MM.1S (cell line): ENCODE measurements at regions not wholly inside any gene's neighbourhood (a gene's known extent, or its start where the extent isn't known, plus 50 kb on each side); places are given as distances from the start of the nearest gene placed in this dataset.

ENCODE experiments used
- DNase-seq: peaks from one replicate; pipeline ENCODE4 v3.0.0-alpha.2; 2015
- H2AFZ ChIP-seq: fragments of 300-600 bp; sonication (generic); 2 replicates; pipeline ENCODE4 v1.6.0; 2016; ENCODE audit warnings: antibody characterized with exemption, low read length
- H3F3A ChIP-seq: fragments of 300-600 bp; sonication (generic); 2 replicates; pipeline ENCODE4 v1.6.1; 2016; ENCODE audit warnings: mild to moderate bottlenecking, antibody characterized with exemption, low read length, moderate library complexity, mixed read lengths; ENCODE audit not compliant: insufficient read depth
- H3K27ac ChIP-seq: fragments of 300-600 bp; sonication (generic); 2 replicates; pipeline ENCODE4 v1.5.1; 2016; ENCODE audit warnings: mild to moderate bottlenecking, low read length
- H3K27me3 ChIP-seq: fragments of 300-600 bp; sonication (generic); replicated peaks from 2 replicates; pipeline ENCODE4 v1.6.0; 2016; ENCODE audit warnings: low read length; ENCODE audit not compliant: insufficient read depth
- H3K36me3 ChIP-seq: fragments of 300-600 bp; sonication (generic); replicated peaks from 2 replicates; pipeline ENCODE4 v1.6.1; 2016; ENCODE audit warnings: mild to moderate bottlenecking, low read length, mixed read lengths; ENCODE audit not compliant: insufficient read depth
- H3K4me1 ChIP-seq: fragments of 300-600 bp; sonication (generic); 2 replicates; pipeline ENCODE4 v1.6.1; 2016; ENCODE audit warnings: low read length, mixed read lengths
- H3K4me2 ChIP-seq: fragments of 300-600 bp; sonication (generic); 2 replicates; pipeline ENCODE4 v1.6.0; 2016; ENCODE audit warnings: low read depth, low read length
- H3K4me3 ChIP-seq: fragments of 300-600 bp; sonication (generic); 2 replicates; pipeline ENCODE4 v1.5.1; 2016; ENCODE audit warnings: low read length, mixed read lengths
- H3K79me2 ChIP-seq: fragments of 300-600 bp; sonication (generic); 2 replicates; pipeline ENCODE4 v1.6.1; 2016; ENCODE audit warnings: mixed run types, low read length, mixed read lengths
- H3K9ac ChIP-seq: fragments of 300-600 bp; sonication (generic); 2 replicates; pipeline ENCODE4 v1.6.1; 2016; ENCODE audit warnings: low read length, mixed read lengths
- H3K9me2 ChIP-seq: fragments of 300-600 bp; sonication (generic); replicated peaks from 2 replicates; pipeline ENCODE4 v1.6.1; 2016; ENCODE audit warnings: mild to moderate bottlenecking, low read length, mixed read lengths; ENCODE audit not compliant: insufficient read depth
- H3K9me3 ChIP-seq: fragments of 300-600 bp; sonication (generic); replicated peaks from 2 replicates; pipeline ENCODE4 v1.6.1; 2016; ENCODE audit warnings: mild to moderate bottlenecking, low read length, mixed read lengths; ENCODE audit not compliant: insufficient read depth
- H4K20me1 ChIP-seq: fragments of 300-600 bp; sonication (generic); 2 replicates; pipeline ENCODE4 v1.6.1; 2016; ENCODE audit warnings: mild to moderate bottlenecking, low read length, moderate library complexity, mixed read lengths; ENCODE audit not compliant: insufficient read depth
- CTCF ChIP-seq: fragments of 300-600 bp; sonication (generic); IDR thresholded peaks from 2 replicates; pipeline ENCODE4 v1.5.1; 2016; ENCODE audit warnings: antibody characterized with exemption, low read length, mixed read lengths
- EZH2 ChIP-seq: fragments of 300-600 bp; sonication (generic); optimal IDR thresholded peaks from 2 replicates; pipeline ENCODE3; 2017; ENCODE audit warnings: low read depth, mild to moderate bottlenecking, antibody characterized with exemption, low read length, mixed read lengths
- EZH2phosphoT487 ChIP-seq: fragments of 300-600 bp; sonication (generic); IDR thresholded peaks from 2 replicates; pipeline ENCODE4 v1.6.1; 2018; ENCODE audit warnings: antibody characterized with exemption, low read length

GRCh38 chr4:133476063-133476462, 327.0 kb downstream of the PCDH10 start:
- H3K9me2 ChIP-seq, result no peaks in the 10 kb centered on the region
- no peak overlapping the region for H2AFZ ChIP-seq
- H3K36me3 ChIP-seq, result no peaks in the 10 kb centered on the region
- H3K27me3 ChIP-seq, result no peaks in the 10 kb centered on the region
- H3K4me1 ChIP-seq, result no peaks in the 10 kb centered on the region
- no peaks in the 10 kb centered on the region for H3F3A ChIP-seq
- H3K27ac ChIP-seq, result no peak overlapping the region
- no peaks in the 10 kb centered on the region for H4K20me1 ChIP-seq
- TF ChIP-seq CTCF (no peak), EZH2 (no peak), EZH2phosphoT487 (no peak)
- no peak overlapping the region for H3K4me2 ChIP-seq
- H3K9ac ChIP-seq, result no peak overlapping the region
- no peaks in the 10 kb centered on the region for H3K79me2 ChIP-seq
- no peaks in the 10 kb centered on the region for H3K9me3 ChIP-seq
- H3K4me3 ChIP-seq, result no peak overlapping the region
- DNase-seq, result no peak

GRCh38 chr4:133474501-133474900, 325.4 kb downstream of the PCDH10 start:
- TF ChIP-seq EZH2phosphoT487 (no peak), CTCF (no peak), EZH2 (no peak)
- H3K27ac ChIP-seq, result no peak overlapping the region
- no peaks in the 10 kb centered on the region for H3K27me3 ChIP-seq
- no peak for DNase-seq
- no peak overlapping the region for H3K4me3 ChIP-seq
- no peaks in the 10 kb centered on the region for H3K9me3 ChIP-seq
- no peaks in the 10 kb centered on the region for H3F3A ChIP-seq
- no peaks in the 10 kb centered on the region for H3K9me2 ChIP-seq
- H4K20me1 ChIP-seq, result no peaks in the 10 kb centered on the region
- no peaks in the 10 kb centered on the region for H3K4me1 ChIP-seq
- H3K36me3 ChIP-seq, result no peaks in the 10 kb centered on the region
- H3K79me2 ChIP-seq, result no peaks in the 10 kb centered on the region
- no peak overlapping the region for H2AFZ ChIP-seq
- no peak overlapping the region for H3K9ac ChIP-seq
- H3K4me2 ChIP-seq, result no peak overlapping the region

- Histone ChIP-seq H3K27ac (no peak overlapping the region), H3F3A (no peaks in the 10 kb centered on the region), H3K4me2 (no peak overlapping the region), H3K9me2 (no peaks in the 10 kb centered on the region), H4K20me1 (no peaks in the 10 kb centered on the region), H3K36me3 (no peaks in the 10 kb centered on the region), H3K9me3 (no peaks in the 10 kb centered on the region), H3K9ac (no peak overlapping the region), H3K27me3 (no peaks in the 10 kb centered on the region), H2AFZ (no peak overlapping the region), H3K4me3 (no peak overlapping the region), H3K4me1 (no peaks in the 10 kb centered on the region), H3K79me2 (no peaks in the 10 kb centered on the region)
- TF ChIP-seq EZH2phosphoT487, result no peak
- no peak for TF ChIP-seq EZH2
- TF ChIP-seq CTCF, result no peak
- no peak for DNase-seq
Observed at GRCh38 chr4:133472244-133472643, 323.1 kb downstream of the PCDH10 start.
